Tibial artery (tissue), 4 donors: ENCODE measurements at regions not wholly inside any gene's neighbourhood (a gene's known extent, or its start where the extent isn't known, plus 50 kb on each side); places are given as distances from the start of the nearest gene placed in this dataset.

Experiments
- DNase-seq, 2 donors: peaks; one replicate each; pipeline ENCODE4 v3.0.0-alpha.2; 2019
- H3K27ac ChIP-seq, 2 donors: fragments of 200-600 bp; sonication (generic) in 1 of 2; 1 replicate in 1 of 2; 2 replicates in 1 of 2; pipeline ENCODE4 v1.5.1; 2018 to 2019; ENCODE audit warnings: mild to moderate bottlenecking in 1 of 2
- H3K27me3 ChIP-seq, 2 donors: fragments of 200-600 bp; sonication (generic) in 1 of 2; one replicate each; pipeline versions ENCODE4 v1.5.1 to v1.6.0; 2016 to 2019
- H3K36me3 ChIP-seq, 3 donors: fragments of 200-600 bp; sonication (generic) in 2 of 3; one replicate each; pipeline ENCODE4 v1.5.1; 2016 to 2019; ENCODE audit warnings: mild to moderate bottlenecking in 2 of 3
- H3K4me1 ChIP-seq, 4 donors: fragments of 200-600 bp; sonication (generic) in 2 of 4; 1 replicate in 3 of 4; 2 replicates in 1 of 4; pipeline ENCODE4 v1.5.1; 2016 to 2019
- H3K4me3 ChIP-seq, 2 donors: fragments of 200-600 bp; sonication (generic) in 1 of 2; 1 replicate in 1 of 2; 2 replicates in 1 of 2; pipeline ENCODE4 v1.5.1; 2018 to 2019; ENCODE audit warnings: mild to moderate bottlenecking in 2 of 2
- H3K9me3 ChIP-seq, 3 donors: fragments of 200-600 bp; sonication (generic) in 1 of 3; one replicate each; pipeline ENCODE4 v1.5.1; 2016 to 2019
- CTCF ChIP-seq, 2 experiments: fragments of 200-600 bp in 1 of 2; fragments of 450-650 bp in 1 of 2; IDR thresholded peaks; one replicate each; pipeline ENCODE4 v1.5.1; 2017 to 2019; ENCODE audit warnings: antibody characterized with exemption in 2 of 2, mild to moderate bottlenecking in 1 of 2, moderate library complexity in 1 of 2
- intact Hi-C: fragments of 100-400 bp; cut with DNase I; formaldehyde crosslinking; loops from one replicate; pipeline ENCODE4 v1.15.0; 2023; ENCODE audit warnings: low total_unique reads

DNA sequence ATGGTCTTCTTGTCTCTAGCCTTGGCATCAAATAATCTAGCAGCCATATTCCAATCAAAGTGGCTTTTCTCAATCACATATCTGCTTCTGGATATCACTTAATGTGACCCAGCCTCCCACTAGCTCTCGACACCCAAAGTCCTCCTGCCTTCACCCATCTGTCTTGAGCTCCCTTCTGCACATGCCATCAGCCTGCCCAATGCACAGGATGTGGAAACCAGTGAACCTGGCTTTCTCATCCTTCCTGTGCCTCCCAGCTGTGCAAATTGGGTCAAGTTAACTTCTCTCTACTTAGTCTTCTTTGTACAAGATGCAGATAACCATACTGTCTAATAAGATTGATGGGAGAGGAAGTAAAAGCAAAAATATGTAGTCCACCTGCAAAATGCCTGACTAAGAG is 257.9 kb upstream of the PITRM1 start:
- Histone ChIP-seq H3K27ac (no peak overlapping the region), H3K4me3 (no peak overlapping the region), H3K36me3 (no peaks in the 10 kb centered on the region), H3K4me1 (peaks cover 0 to 24% (median 12%) of the 10 kb centered on the region in 4 donors), H3K9me3 (no peaks in the 10 kb centered on the region), H3K27me3 (no peaks in the 10 kb centered on the region)
- no peak for TF ChIP-seq CTCF (IDR thresholded peaks at IDR 0.05)
- intact Hi-C loops, result no loop called here
- no peak for DNase-seq

DNA sequence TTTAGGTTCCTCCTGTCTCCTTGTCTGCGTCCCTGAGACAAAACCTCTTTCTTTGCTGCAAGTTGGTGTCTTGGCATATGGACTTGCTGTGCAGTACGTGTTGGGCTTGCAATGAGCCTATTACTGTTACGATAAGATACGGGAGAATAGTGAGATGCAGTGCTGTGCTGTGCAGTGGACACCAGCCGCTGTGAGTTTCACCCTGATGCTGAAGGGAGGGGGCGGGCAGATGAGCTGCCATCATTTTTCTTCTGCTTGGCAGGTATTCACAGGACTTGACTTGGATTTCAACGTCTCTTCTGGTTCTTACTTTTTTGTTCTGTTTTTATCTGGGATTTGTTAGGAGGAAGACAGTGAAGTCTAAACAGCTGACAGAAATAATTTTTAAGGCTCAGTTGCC is 257.1 kb upstream of the PITRM1 start:
- H3K27ac ChIP-seq, result no peak overlapping the region
- H3K36me3 ChIP-seq, result no peaks in the 10 kb centered on the region
- no peaks in the 10 kb centered on the region for H3K9me3 ChIP-seq
- H3K27me3 ChIP-seq, result no peaks in the 10 kb centered on the region
- no peak overlapping the region for H3K4me3 ChIP-seq
- H3K4me1 ChIP-seq, result peaks cover 0 to 24% (median 12%) of the 10 kb centered on the region in 4 donors
- intact Hi-C loops, result no loop called here
- DNase-seq, result no peak
- no peak for TF ChIP-seq CTCF (IDR thresholded peaks at IDR 0.05)

GRCh38 chr10:3428826-3429225 is 256.2 kb upstream of the PITRM1 start:
- no peak for TF ChIP-seq CTCF (IDR thresholded peaks at IDR 0.05)
- intact Hi-C loops, result no loop called here
- H3K4me1 ChIP-seq, result peaks cover 0 to 24% (median 12%) of the 10 kb centered on the region in 4 donors
- H3K27ac ChIP-seq, result no peak overlapping the region
- H3K9me3 ChIP-seq, result no peaks in the 10 kb centered on the region
- no peaks in the 10 kb centered on the region for H3K36me3 ChIP-seq
- H3K27me3 ChIP-seq, result no peaks in the 10 kb centered on the region
- no peak for DNase-seq
- H3K4me3 ChIP-seq, result no peak overlapping the region

- H3K27me3 ChIP-seq, result no peaks in the 10 kb centered on the region
- no peak overlapping the region for H3K27ac ChIP-seq
- H3K4me1 ChIP-seq, result peaks cover 0 to 23% (median 12%) of the 10 kb centered on the region in 4 donors
- no peaks in the 10 kb centered on the region for H3K9me3 ChIP-seq
- no peak for DNase-seq
- no peak overlapping the region for H3K4me3 ChIP-seq
- H3K36me3 ChIP-seq, result no peaks in the 10 kb centered on the region
- intact Hi-C loops, result no loop called here
- TF ChIP-seq CTCF (IDR thresholded peaks at IDR 0.05), result no peak
Observed at GRCh38 chr10:3427950-3428354, 255.4 kb upstream of the PITRM1 start.

DNA sequence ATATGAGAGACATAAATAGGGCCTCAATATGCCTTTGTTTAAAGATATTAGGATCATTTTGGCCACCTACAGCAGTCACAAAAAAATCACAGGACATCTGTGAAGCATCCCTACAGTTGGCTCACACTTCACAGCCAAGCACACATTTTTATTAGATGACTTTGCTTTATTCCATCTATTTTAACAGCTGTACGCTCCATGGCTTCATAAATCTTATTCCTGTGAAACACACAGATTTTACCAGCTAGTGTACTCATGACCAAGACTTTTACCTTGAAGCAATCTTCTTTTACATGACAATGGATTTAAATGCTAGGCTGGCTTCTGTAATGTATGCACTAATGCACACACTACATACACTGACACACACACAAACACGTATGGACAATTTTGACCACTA is 254.8 kb upstream of the PITRM1 start:
- Histone ChIP-seq H3K27me3 (no peaks in the 10 kb centered on the region), H3K4me1 (peaks cover 0 to 17% (median 9%) of the 10 kb centered on the region in 4 donors), H3K4me3 (no peak overlapping the region), H3K36me3 (no peaks in the 10 kb centered on the region), H3K27ac (no peak overlapping the region), H3K9me3 (no peaks in the 10 kb centered on the region)
- no peak for TF ChIP-seq CTCF (IDR thresholded peaks at IDR 0.05)
- DNase-seq, result no peak
- intact Hi-C loops, result no loop called here
